ENCODE measurements at regions not wholly inside any gene's neighbourhood (a gene's known extent, or its start where the extent isn't known, plus 50 kb on each side); places are given as distances from the start of the nearest gene placed in this dataset.

GRCh38 chr16:86899151-86899550 is 320.8 kb downstream of the FOXL1 start:
- TF ChIP-seq, protein P1, sequence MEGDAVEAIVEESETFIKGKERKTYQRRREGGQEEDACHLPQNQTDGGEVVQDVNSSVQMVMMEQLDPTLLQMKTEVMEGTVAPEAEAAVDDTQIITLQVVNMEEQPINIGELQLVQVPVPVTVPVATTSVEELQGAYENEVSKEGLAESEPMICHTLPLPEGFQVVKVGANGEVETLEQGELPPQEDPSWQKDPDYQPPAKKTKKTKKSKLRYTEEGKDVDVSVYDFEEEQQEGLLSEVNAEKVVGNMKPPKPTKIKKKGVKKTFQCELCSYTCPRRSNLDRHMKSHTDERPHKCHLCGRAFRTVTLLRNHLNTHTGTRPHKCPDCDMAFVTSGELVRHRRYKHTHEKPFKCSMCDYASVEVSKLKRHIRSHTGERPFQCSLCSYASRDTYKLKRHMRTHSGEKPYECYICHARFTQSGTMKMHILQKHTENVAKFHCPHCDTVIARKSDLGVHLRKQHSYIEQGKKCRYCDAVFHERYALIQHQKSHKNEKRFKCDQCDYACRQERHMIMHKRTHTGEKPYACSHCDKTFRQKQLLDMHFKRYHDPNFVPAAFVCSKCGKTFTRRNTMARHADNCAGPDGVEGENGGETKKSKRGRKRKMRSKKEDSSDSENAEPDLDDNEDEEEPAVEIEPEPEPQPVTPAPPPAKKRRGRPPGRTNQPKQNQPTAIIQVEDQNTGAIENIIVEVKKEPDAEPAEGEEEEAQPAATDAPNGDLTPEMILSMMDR (IDR thresholded peaks at IDR 0.05): no peak
- no peak overlapping the region for H3K4me3 ChIP-seq
- H3K27ac ChIP-seq: no peak overlapping the region
- no peak for DNase-seq (ENCODE audit: low spot score)

DNA sequence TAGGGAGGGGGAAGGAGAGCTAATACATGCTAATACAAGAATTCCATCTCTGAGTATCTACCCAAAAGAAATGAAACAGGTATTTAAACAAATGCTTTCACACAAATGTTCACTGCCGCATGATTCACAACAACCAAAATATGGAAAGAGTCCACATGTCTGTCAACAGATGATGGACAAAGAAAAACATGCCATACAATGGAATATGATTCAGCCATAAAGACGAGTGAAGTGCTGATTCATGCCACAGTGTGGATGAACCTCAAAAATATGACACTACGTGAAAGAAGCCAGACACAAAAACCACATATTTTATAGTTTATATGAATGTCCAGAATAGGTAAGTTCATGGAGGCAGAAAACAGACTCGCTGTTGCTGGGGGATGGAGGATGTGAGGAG is 321.4 kb downstream of the FOXL1 start:
- DNase-seq (ENCODE audit: low spot score): no peak
- H3K4me3 ChIP-seq: no peak overlapping the region
- TF ChIP-seq, protein P1 (IDR thresholded peaks at IDR 0.05): no peak
- H3K27ac ChIP-seq: no peak overlapping the region

GRCh38 chr16:86901483-86901882 is 323.1 kb downstream of the FOXL1 start:
- Histone ChIP-seq H3K4me3 (no peak overlapping the region), H3K27ac (no peak overlapping the region)
- TF ChIP-seq, protein P1 (IDR thresholded peaks at IDR 0.05): no peak
- DNase-seq (ENCODE audit: low spot score): no peak

DNA sequence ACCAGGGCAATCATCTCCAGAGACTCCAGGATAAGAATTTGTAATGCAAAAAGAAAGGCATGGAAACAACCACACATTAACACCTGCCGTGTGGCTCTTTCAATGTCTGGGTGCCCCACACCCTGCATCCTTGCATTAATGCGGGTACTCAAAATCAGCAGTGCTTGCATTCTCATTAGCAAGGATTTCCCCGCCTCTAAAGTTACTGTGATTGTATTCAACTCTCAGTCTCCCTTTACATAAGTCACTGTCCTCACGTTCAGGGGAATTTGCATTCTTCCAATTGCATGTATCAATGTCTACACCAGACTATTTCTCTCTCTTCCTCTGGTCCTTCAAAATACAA is 324.3 kb downstream of the FOXL1 start:
- H3K4me3 ChIP-seq: no peak overlapping the region
- H3K27ac ChIP-seq: no peak overlapping the region
- DNase-seq (ENCODE audit: low spot score): no peak
- TF ChIP-seq, protein P1 (IDR thresholded peaks at IDR 0.05): no peak

GRCh38 chr16:86903068-86903467 is 324.7 kb downstream of the FOXL1 start:
- Histone ChIP-seq H3K27ac (no peak overlapping the region), H3K4me3 (no peak overlapping the region)
- TF ChIP-seq, protein P1 (IDR thresholded peaks at IDR 0.05): no peak
- DNase-seq (ENCODE audit: low spot score): no peak

DNA sequence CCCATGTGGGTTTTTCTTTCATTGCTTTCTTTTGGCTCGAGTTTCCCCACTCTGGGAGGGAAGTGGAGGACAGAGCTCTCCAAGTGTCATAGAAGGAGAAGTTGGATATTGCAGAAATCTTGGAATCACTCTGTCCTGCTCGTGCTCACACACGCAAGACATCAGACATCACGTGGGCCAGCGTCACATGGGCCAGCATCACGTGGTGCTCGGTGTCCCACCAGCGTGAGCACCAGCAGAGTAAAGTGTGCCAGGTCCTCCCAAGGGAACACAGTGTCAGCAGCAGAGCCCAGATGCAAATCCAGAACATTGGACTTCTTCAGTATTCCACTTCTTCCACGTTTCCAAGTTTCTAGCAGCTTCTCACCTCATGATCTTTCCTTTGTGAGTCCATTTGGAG is 327.0 kb downstream of the FOXL1 start:
- Histone ChIP-seq H3K27ac (no peak overlapping the region), H3K4me3 (no peak overlapping the region)
- no peak for DNase-seq (ENCODE audit: low spot score)
- TF ChIP-seq, protein P1 (IDR thresholded peaks at IDR 0.05): no peak

GRCh38 chr16:86906623-86907022 is 328.3 kb downstream of the FOXL1 start:
- no peak overlapping the region for H3K27ac ChIP-seq
- no peak overlapping the region for H3K4me3 ChIP-seq
- DNase-seq (ENCODE audit: low spot score): no peak
- TF ChIP-seq, protein P1 (IDR thresholded peaks at IDR 0.05): no peak

Data from coronary artery (tissue), 2 donors.